Tibial nerve (tissue), 4 donors: ENCODE measurements at regions not wholly inside any gene's neighbourhood (a gene's known extent, or its start where the extent isn't known, plus 50 kb on each side); places are given as distances from the start of the nearest gene placed in this dataset.

Experiments used
- CTCF ChIP-seq, 5 experiments: fragments of 200-600 bp in 3 of 5; fragments of 450-650 bp in 2 of 5; sonication (generic) in 3 of 5; IDR thresholded peaks; one replicate each; pipeline ENCODE4 v1.5.1; 2016 to 2019; ENCODE audit warnings: antibody characterized with exemption in 5 of 5, mild to moderate bottlenecking in 3 of 5, moderate library complexity in 2 of 5
- EP300 ChIP-seq, 2 donors: sonication (generic); formaldehyde crosslinking; IDR thresholded peaks; one replicate each; pipeline ENCODE4 v1.6.1; 2017; ENCODE audit warnings: antibody characterized with exemption in 2 of 2, mild to moderate bottlenecking in 1 of 2

GRCh38 chr11:96905143-96905542 lies 515.3 kb downstream of the JRKL start:
- no peak for TF ChIP-seq CTCF (IDR thresholded peaks at IDR 0.05)
- TF ChIP-seq EP300 (IDR thresholded peaks at IDR 0.05): no peak
